ENCODE measurements at regions not wholly inside any gene's neighbourhood (a gene's known extent, or its start where the extent isn't known, plus 50 kb on each side); places are given as distances from the start of the nearest gene placed in this dataset.

DNA sequence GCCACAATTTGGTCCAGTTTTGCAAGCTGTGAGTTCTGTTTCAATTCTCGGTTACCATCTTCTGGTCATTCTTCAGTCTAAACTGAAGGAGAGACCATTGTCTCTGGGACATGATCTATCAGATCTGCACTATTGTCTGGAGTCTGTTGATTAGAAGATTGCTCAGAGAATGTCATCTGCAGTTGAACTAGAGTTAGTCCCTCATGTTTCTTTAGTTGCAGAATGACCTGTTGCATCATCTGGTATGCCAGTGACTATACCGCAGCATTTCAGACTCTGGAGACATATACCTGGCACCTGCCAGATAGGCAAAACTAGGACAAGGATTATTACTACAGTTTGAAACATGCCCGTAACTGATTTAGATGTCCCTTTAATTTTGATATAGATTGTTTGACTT is 194.8 kb downstream of the LRRC70 start:
- no peak for TF ChIP-seq CTCF (IDR thresholded peaks at IDR 0.05; ENCODE audit: low read length)
- no peak for TF ChIP-seq EZH2 (IDR thresholded peaks at IDR 0.05; ENCODE audit: borderline replicate concordance, low read length)

All from OCI-LY1 (cell line).